HK-2 (cell line): ENCODE measurements at regions not wholly inside any gene's neighbourhood (a gene's known extent, or its start where the extent isn't known, plus 50 kb on each side); places are given as distances from the start of the nearest gene placed in this dataset.
"Not testable (repeated sequence)": the region's sequence is repeated elsewhere in the genome, so short reads cannot be mapped to it uniquely, and the experiment has no call there.

Experiments
- DNase-seq: peaks from one replicate; pipeline ENCODE4 v3.0.0-alpha.2; 2018; ENCODE audit not compliant: unreplicated experiment

DNA sequence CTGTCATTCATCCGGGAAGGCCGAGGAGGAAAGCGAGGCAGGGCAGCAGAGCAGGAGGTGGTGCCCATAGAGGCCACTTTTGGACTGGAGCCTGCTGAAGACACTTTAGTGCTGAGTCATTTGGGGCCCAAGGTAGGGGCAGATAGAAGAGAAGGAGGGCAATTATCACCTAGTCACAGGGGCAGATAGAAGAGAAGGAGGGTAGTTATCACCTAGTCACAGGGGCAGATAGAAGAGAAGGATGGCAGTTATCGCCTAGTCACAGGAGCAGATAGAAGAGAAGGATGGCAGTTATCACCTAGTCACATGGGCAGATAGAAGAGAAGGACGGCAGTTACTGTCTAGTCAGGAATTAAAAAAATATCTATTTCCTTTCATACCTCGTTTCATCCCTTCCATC is 1372.6 kb downstream of the FOXD4L5 start:
- not testable (repeated sequence) for DNase-seq

DNA sequence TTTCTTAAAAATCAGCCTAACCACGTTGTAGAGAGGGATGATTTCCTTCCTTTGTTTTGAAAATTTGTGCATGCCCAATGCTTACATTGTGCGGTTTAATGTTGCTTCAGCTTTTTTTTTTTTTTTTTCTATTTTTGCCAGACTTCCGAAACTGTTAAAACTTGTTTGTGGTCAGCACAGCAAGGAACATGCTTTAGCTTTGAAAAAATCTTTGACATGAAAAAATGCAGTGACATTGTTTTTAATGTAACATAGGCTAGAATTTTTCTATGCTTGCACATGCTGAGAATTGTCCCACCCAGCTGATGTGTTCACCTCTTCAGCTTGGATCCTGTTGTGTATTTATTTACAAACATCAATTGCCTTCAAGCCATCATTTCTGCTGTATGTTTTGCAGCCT is 1375.9 kb downstream of the FOXD4L5 start:
- DNase-seq = not testable (repeated sequence)

- DNase-seq = not testable (repeated sequence)
These were observed 1385.3 kb downstream of the FOXD4L5 start for GRCh38 chr9:63899637-63900190.

DNA sequence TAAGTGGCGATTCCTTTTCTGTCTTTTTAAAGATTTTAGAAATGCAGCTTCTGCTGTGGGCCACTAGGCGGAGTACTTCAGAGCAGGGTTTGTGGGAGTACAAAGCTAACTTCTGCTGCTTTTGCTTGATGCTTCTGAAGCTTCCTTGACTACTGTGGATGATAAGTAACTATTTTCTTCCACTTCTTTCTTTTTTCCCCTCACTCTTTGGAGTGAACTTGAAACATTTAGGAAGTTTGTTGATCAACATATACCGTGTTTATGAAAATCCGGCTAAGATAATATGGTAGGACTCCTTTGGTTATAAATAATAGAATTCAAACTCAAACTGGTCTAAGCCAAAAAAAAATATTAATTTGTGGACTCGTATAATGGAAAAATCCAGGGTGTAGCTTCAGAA is 1403.6 kb downstream of the FOXD4L5 start:
- not testable (repeated sequence) for DNase-seq

- DNase-seq = not testable (repeated sequence)
These were observed 1408.6 kb downstream of the FOXD4L5 start for GRCh38 chr9:63876380-63876779.

- DNase-seq = no peak
These were observed 1425.4 kb downstream of the FOXD4L5 start for GRCh38 chr9:63859475-63860215.

DNA sequence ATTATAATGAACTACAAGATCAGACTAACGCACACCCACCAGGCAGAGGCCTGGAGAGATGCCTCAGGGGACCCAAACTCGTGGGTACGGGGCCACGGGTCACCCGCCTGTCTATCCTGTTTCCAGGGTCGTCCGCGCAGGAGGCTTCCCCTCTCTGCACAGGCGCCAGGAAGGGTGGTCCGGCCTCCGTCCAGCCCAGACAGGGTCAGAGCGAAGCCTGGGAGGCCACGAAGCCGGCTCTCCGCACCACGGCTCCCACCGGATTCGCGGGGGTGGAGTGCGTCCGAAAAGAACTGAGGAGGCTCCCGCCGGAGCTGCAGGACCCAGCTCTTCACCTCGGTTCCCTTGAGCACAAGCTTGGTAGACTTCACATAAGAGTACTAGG is 1425.9 kb downstream of the FOXD4L5 start:
- not testable (repeated sequence) for DNase-seq

- not testable (repeated sequence) for DNase-seq
These were observed 1431.8 kb downstream of the FOXD4L5 start for GRCh38 chr9:63853140-63853751.

DNA sequence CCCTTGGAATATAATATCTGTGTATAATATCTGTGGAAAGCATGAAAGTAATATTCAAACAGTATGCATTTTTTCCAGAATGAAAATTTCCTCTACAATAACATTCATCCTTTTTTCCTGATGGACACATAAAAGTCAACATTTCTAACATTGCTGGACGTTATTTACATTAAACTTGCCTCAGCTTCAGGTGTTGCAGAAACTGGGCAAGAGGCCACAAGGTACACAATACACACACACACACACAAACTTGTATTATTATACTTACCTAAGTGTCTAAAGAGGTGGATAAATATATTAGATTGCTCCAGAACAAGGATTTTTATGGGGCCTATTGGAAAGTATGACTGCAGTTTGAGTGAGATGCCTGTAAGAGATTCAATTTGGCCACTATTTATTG is 1460.2 kb downstream of the FOXD4L5 start:
- DNase-seq = not testable (repeated sequence)

DNA sequence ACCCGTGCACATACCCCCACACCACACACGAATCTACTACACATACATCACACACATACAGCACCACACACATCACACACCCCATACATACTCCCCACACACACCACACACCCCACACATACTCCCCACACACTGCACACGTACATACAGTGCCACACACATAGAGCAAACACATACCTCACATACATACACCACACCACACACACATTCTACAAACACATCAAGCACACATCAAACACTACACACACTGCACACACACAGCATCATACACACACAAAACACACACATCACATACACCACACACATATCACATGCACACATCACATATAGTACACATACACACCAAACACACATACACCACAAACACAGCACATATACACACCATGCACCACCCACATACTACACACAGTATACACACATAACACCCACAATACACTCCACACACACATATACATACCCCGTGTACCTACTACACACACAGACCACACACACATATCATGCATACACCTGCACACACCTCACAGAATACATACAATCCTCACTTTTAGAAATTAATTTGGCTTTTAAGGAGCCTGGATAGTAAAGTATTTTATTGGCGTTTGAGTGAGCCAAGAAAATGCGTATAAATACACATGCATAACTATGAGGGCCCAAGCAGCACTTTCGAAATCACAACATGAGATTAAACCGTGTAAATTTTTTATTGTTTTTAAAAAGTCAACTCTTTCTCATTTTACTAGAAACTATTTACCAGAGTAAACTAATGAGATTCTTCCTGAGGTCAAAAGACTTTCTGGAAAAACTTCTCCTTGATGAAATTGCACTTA is 1461.4 kb downstream of the FOXD4L5 start:
- not testable (repeated sequence) for DNase-seq

DNA sequence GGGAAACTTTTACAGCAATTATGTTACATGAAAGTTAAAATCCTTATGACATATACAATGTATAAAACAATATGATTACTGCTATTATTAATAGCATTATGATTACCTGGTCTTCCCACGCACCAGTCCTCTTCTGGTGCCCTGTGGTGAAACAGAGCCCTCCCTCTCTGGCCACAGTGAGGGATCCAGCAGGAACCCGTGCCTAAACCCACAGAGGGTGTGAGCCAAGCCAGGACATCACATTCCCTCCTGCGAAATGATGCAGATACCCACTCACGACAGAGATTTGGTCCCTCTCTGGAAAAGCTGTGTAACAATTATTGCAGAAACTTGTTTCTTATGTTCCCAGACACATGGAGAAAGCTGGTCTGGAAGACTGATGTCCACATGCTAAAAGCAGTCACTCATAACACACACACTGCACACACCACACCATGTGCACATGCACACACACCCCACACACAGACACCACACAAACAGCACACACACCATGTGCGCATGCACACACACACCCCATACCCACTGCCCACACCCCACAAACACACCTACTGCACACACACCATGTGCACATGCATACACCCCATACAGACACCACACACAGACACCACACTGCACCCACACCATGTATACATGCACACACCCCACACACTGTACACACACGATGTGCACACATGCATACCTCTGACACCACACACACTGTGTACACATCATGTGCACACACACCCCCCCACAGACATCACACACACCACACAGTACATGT is 1462.2 kb downstream of the FOXD4L5 start:
- not testable (repeated sequence) for DNase-seq

DNA sequence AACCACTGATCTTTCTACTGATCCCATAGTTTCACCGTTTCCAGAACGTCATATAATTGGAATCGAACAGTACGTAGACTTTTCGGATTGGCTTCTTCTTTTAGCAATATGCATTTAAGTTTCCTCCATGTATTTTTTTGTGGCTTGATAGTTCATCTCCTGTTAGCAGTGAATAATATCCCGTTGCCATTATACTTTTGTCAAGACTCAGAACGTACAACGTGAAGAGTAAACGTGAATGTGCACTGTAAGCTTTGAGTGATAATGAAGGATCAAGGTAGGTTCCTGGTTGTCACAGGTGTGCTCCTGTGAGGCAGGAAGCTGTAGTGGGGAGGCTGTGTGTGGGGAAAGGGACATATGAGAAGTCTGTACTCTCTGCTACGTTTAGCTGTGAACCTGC is 1463.7 kb downstream of the FOXD4L5 start:
- not testable (repeated sequence) for DNase-seq

GRCh38 chr9:63820882-63821281 is 1464.1 kb downstream of the FOXD4L5 start:
- DNase-seq = not testable (repeated sequence)

GRCh38 chr9:63820383-63820782 is 1464.6 kb downstream of the FOXD4L5 start:
- DNase-seq = not testable (repeated sequence)

DNA sequence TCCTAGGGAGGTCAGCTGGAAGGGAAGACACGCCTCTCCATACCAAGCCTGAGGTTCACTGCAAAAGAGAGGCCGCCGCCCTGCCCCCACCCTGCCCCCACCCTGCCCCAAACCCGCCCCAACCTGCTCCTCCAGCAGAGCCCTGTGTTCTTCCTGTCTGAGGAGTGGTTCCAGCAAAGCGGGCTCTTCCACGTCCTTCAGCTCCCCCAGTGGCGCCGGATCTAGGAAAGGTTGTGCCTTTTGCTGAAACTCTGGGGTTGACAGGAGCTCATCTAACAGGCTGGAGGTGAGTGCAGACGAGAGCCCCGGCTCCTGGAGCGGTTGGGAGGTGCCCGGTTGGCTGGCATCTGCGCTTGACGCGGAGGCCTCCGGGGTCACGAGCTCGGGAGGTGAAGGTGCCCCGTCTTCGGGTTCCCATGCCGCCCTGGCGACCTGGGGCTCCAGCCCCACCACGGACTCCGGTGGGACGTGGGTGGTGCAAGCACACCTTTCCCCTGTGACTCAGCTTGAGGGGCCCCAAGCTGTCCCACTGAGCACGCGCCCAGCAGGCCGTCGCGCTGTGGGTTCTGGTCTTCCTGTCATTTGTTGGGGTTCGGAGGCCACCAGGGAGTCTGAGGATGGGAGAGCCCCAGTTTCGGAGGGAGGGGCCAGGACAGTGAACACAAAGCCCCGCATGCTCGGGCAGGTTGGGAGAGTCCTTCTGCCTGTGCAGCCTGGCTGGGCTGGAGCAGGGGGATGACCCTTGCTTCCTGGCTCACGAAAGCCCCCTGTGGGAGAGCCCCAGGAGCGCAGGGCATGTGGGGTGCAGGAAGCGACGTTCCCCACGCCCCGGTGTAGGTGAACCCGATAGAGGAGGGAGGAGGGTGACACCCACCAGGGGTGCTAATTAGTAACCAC is 1467.1 kb downstream of the FOXD4L5 start:
- DNase-seq = no peak

GRCh38 chr9:63816751-63817621 is 1468.0 kb downstream of the FOXD4L5 start:
- DNase-seq = no peak

DNA sequence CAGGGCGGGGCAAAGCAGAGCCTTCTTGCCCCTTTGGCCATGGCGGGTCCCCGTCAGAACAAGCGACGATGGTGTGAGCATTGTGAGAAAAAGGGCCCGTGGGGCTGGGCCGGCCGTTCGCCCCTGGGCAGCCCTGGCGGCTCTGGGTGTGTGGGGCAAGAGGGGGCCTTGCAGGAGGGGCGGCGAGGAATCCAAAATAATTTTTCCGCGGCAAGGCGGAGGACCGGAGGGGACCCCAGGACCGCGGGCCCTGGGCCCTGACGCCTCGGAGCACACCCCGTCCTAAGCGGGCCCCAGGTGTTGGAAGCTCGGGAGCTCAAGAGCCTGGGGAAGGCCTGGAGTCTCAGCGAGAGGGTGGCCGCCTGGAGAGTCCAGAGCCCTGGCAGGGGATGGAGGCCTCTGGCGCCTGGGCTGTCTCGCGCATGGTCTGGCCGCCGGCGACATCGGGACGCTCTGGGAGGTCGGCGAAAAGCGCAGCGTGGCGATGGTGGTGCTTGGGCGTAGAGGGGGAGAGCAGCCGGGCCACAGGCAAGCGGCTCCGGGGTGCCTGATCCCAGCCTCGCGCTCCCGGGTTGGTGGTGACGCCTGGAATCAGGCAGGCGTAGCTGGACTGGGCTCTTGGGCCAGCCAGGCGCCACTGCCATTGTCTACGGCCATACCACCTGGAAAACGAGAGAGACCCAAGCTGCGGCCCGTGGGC is 1469.9 kb downstream of the FOXD4L5 start:
- not testable (repeated sequence) for DNase-seq

GRCh38 chr9:63813391-63814021 is 1471.5 kb downstream of the FOXD4L5 start:
- not testable (repeated sequence) for DNase-seq
